ENCODE measurements at regions not wholly inside any gene's neighbourhood (a gene's known extent, or its start where the extent isn't known, plus 50 kb on each side); places are given as distances from the start of the nearest gene placed in this dataset.

DNA sequence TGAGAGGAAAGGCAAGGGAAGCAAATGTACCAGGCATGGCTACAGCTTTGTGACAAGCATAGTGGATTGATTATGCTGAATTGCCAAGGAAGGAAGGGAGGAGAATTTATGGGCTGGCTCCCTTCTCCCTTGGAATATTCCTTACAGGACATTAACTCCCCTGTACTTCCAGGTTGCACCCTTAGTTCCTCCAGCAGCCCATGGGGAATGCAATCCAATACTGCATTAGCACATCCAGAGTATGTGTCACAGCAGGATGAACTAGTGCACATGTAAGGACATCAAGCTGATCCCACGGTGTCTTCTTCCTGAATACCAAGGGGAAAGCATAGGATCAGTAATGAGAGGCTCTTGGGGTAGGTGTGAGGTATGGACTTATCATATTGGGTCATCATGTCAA, 390.7 kb upstream of the POU3F2 start:
- intact Hi-C loops (cut with DNase I) = no loop called here
- 50 to 56% methylated on average over 1 of the region's 1 CpG for WGBS, 2 donors
- Histone ChIP-seq H3K36me3 (replicated peaks in 1 of 2; ENCODE audit: insufficient read depth in 1 of 2, low read depth in 2 of 2) (no peaks in the 10 kb centered on the region), H3K27ac (no peak overlapping the region), H3K27me3 (no peaks in the 10 kb centered on the region), H3K9me3 (no peaks in the 10 kb centered on the region), H3K4me3 (no peak overlapping the region), H3K4me1 (no peaks in the 10 kb centered on the region)
- ATAC-seq = no peak
- TF ChIP-seq, protein P1, sequence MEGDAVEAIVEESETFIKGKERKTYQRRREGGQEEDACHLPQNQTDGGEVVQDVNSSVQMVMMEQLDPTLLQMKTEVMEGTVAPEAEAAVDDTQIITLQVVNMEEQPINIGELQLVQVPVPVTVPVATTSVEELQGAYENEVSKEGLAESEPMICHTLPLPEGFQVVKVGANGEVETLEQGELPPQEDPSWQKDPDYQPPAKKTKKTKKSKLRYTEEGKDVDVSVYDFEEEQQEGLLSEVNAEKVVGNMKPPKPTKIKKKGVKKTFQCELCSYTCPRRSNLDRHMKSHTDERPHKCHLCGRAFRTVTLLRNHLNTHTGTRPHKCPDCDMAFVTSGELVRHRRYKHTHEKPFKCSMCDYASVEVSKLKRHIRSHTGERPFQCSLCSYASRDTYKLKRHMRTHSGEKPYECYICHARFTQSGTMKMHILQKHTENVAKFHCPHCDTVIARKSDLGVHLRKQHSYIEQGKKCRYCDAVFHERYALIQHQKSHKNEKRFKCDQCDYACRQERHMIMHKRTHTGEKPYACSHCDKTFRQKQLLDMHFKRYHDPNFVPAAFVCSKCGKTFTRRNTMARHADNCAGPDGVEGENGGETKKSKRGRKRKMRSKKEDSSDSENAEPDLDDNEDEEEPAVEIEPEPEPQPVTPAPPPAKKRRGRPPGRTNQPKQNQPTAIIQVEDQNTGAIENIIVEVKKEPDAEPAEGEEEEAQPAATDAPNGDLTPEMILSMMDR (IDR thresholded peaks at IDR 0.05) = no peak
- DNase-seq = no peak

DNA sequence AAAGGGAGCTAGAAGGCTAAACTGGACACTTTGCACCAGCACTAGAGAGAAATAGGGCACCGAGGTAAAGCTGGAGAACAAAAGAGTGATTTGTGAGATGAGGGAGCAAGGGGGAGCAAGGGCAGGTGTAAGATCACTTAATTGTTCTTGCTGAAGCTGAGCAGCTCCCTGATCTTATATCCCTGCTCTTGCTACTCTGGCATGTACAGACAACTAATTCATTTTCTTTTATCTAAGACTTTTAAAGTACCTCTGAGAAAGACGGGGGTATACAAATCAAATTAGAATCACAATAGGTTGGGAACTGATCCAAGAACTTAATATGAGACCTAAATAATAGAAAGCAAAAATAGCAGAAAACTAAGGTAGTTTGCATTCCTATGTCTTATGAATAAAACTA, 381.7 kb upstream of the POU3F2 start:
- WGBS, 2 donors = 9 to 21% methylated on average over 2 of the region's 2 CpGs
- Histone ChIP-seq H3K4me1 (no peaks in the 10 kb centered on the region), H3K9me3 (no peaks in the 10 kb centered on the region), H3K36me3 (replicated peaks in 1 of 2; ENCODE audit: insufficient read depth in 1 of 2, low read depth in 2 of 2) (no peaks in the 10 kb centered on the region), H3K4me3 (no peak overlapping the region), H3K27ac (no peak overlapping the region), H3K27me3 (no peaks in the 10 kb centered on the region)
- intact Hi-C loops (cut with DNase I) = no loop called here
- DNase-seq = no peak
- ATAC-seq = no peak
- TF ChIP-seq, protein P1 (IDR thresholded peaks at IDR 0.05) = no peak
- no peak for TF ChIP-seq POLR2A (IDR thresholded peaks at IDR 0.05)

DNA sequence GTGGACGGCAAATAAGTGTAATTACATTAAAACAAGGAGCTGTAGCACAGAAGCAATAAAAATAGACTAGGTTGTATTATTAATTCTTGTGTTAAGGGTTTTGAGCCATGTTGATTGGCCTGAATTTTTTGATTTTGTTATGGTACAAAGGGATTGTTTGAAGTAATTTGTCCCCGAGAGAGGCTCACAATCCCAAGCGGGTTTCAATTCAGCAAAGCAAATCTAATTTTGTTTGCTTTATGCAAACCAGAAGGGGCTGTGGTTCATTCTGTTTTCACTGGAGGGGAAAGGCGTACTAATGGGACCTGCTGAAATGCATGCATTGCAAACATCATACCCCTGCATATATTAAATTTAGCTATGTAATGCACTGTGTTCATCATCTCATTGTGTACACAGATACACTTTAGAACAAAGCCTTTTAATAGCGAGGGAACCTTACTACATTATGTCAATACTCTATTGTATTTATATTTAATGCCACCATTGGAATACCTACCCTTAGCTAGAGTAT, 379.5 kb upstream of the POU3F2 start:
- ATAC-seq (no peak), DNase-seq (no peak)
- TF ChIP-seq, protein P1 (IDR thresholded peaks at IDR 0.05) = no peak
- no peak for TF ChIP-seq POLR2A (IDR thresholded peaks at IDR 0.05)
- H3K4me3 ChIP-seq = no peak overlapping the region
- intact Hi-C loops (cut with DNase I) = no loop called here
- H3K4me1 ChIP-seq = no peaks in the 10 kb centered on the region
- H3K27me3 ChIP-seq = no peaks in the 10 kb centered on the region
- H3K36me3 ChIP-seq (replicated peaks in 1 of 2; ENCODE audit: insufficient read depth in 1 of 2, low read depth in 2 of 2) = no peaks in the 10 kb centered on the region
- no peaks in the 10 kb centered on the region for H3K9me3 ChIP-seq
- 62 to 73% methylated on average over 5 of the region's 5 CpGs for WGBS, 2 donors
- H3K27ac ChIP-seq = no peak overlapping the region

DNA sequence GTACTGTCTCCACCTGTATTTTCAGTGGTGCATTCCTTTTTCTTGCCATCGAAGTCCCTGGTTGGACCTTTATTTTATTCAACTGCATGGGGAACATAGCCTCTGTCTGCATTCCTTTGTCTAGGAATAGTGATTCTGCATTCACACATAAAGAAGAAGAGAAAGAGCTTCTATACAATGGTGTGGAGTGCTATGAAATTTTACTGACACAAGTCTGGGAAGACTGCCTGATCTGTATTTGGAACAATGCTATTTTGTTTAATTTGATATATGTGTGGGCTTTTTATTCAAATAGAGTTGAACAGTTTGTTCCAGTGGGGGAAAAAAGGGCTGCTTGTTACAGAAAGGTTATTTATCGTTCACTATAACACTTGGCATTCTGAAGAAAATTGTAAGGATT, 375.7 kb upstream of the POU3F2 start:
- TF ChIP-seq, protein P1 (IDR thresholded peaks at IDR 0.05) = no peak
- no peak for TF ChIP-seq POLR2A (IDR thresholded peaks at IDR 0.05)
- H3K27me3 ChIP-seq = no peaks in the 10 kb centered on the region
- no peak overlapping the region for H3K4me3 ChIP-seq
- DNase-seq (no peak), ATAC-seq (no peak)
- H3K4me1 ChIP-seq = no peaks in the 10 kb centered on the region
- no peak overlapping the region for H3K27ac ChIP-seq
- intact Hi-C loops (cut with DNase I) = no loop called here
- H3K9me3 ChIP-seq = no peaks in the 10 kb centered on the region
- WGBS, 2 donors = 52 to 69% methylated on average over 2 of the region's 2 CpGs
- H3K36me3 ChIP-seq (replicated peaks in 1 of 2; ENCODE audit: insufficient read depth in 1 of 2, low read depth in 2 of 2) = no peaks in the 10 kb centered on the region
